Common myeloid progenitor, CD34-positive (primary cell): ENCODE measurements at regions not wholly inside any gene's neighbourhood (a gene's known extent, or its start where the extent isn't known, plus 50 kb on each side); places are given as distances from the start of the nearest gene placed in this dataset.

ENCODE experiments used
- CTCF ChIA-PET: fragments of 350-600 bp; sonication (Branson Sonifier 250); formaldehyde crosslinking; loops from one replicate; lab custom pipeline; 2021; ENCODE audit warnings: antibody characterized with exemption; lab: Charles Lee
- POLR2A ChIA-PET: fragments of 350-600 bp; sonication (Branson Sonifier 250); formaldehyde crosslinking; loops from one replicate; lab custom pipeline; 2021; ENCODE audit warnings: antibody characterized with exemption; lab: Charles Lee
- DNase-seq, 3 donors: peaks; one replicate each; pipeline versions ENCODE4 v3.0.0 to v3.0.0-alpha.2; 2013
- H3K27ac ChIP-seq, 2 experiments: 1 replicate in 1 of 2; 2 replicates in 1 of 2; pipeline ENCODE4 v1.7.0; 2013; ENCODE audit warnings: inconsistent platforms in 2 of 2, low read length in 2 of 2, mild to moderate bottlenecking in 2 of 2, low read depth in 1 of 2, moderate library complexity in 1 of 2; ENCODE audit not compliant: severe bottlenecking in 2 of 2, insufficient read depth in 1 of 2, poor library complexity in 1 of 2
- H3K27me3 ChIP-seq, 5 experiments: replicated peaks in 2 of 5; 1 replicate in 3 of 5; 2 replicates in 2 of 5; pipeline versions ENCODE4 v1.6.1 to v1.7.0; 2013; ENCODE audit warnings: low read length in 4 of 5, mild to moderate bottlenecking in 2 of 5, moderate library complexity in 2 of 5, inconsistent platforms in 1 of 5; ENCODE audit not compliant: insufficient read depth in 5 of 5, control insufficient read depth in 4 of 5
- H3K36me3 ChIP-seq, 4 experiments: 1 replicate in 2 of 4; 2 replicates in 2 of 4; pipeline versions ENCODE4 v1.6.1 to v1.7.0; 2013; ENCODE audit warnings: low read length in 3 of 4, control low read depth in 1 of 4, mild to moderate bottlenecking in 1 of 4; ENCODE audit not compliant: control insufficient read depth in 4 of 4, insufficient read depth in 4 of 4
- H3K4me1 ChIP-seq, 4 experiments: 1 replicate in 3 of 4; 2 replicates in 1 of 4; pipeline versions ENCODE4 v1.6.1 to v1.7.1; 2013; ENCODE audit warnings: low read length in 3 of 4, mild to moderate bottlenecking in 3 of 4, control low read depth in 1 of 4, inconsistent platforms in 1 of 4, moderate library complexity in 1 of 4; ENCODE audit not compliant: control insufficient read depth in 4 of 4, insufficient read depth in 4 of 4; ENCODE audit errors: control extremely low read depth in 1 of 4
- H3K4me3 ChIP-seq, 7 experiments: 1 replicate in 4 of 7; 2 replicates in 3 of 7; pipeline versions ENCODE4 v1.5.1 to v1.7.0; 2013; ENCODE audit warnings: mild to moderate bottlenecking in 7 of 7, low read length in 6 of 7, moderate library complexity in 6 of 7, inconsistent platforms in 2 of 7, low read depth in 2 of 7, control low read depth in 1 of 7; ENCODE audit not compliant: insufficient read depth in 4 of 7, control insufficient read depth in 1 of 7; ENCODE audit errors: extremely low read depth in 1 of 7
- H3K9me3 ChIP-seq, 5 experiments: 1 replicate in 4 of 5; 2 replicates in 1 of 5; pipeline versions ENCODE4 v1.6.1 to v1.7.1; 2013; ENCODE audit warnings: low read length in 4 of 5, mild to moderate bottlenecking in 2 of 5, inconsistent platforms in 1 of 5, low read depth in 1 of 5, moderate library complexity in 1 of 5; ENCODE audit not compliant: control insufficient read depth in 4 of 5, insufficient read depth in 2 of 5; ENCODE audit errors: control extremely low read depth in 1 of 5
- WGBS: methylation state at CpG from one replicate; pipeline ENCODE4 v1.1.5; 2013; ENCODE audit not compliant: insufficient coverage; 5-methylcytosine and 5-hydroxymethylcytosine counted together

GRCh38 chr5:53424686-53425615 is 55.5 kb upstream of the FST start:
- ChIA-PET CTCF (interaction anchor here (1.1 to 1.5 kb wide), 2 partner anchors 804 to 1442 kb away, joined by 3 to 5 read pairs; no protein-coding TSS in a partner anchor), POLR2A (no interaction called here)
- Histone ChIP-seq H3K36me3 (no peaks in the 10 kb centered on the region), H3K4me1 (no peaks in the 10 kb centered on the region), H3K4me3 (no peak overlapping the region), H3K27ac (no peak overlapping the region), H3K27me3 (peaks cover 0 to 2% (median 0%) of the 10 kb centered on the region in 5 experiments), H3K9me3 (no peaks in the 10 kb centered on the region)
- no peak for DNase-seq
- WGBS = 96% methylated on average over 7 of the region's 9 CpGs

DNA sequence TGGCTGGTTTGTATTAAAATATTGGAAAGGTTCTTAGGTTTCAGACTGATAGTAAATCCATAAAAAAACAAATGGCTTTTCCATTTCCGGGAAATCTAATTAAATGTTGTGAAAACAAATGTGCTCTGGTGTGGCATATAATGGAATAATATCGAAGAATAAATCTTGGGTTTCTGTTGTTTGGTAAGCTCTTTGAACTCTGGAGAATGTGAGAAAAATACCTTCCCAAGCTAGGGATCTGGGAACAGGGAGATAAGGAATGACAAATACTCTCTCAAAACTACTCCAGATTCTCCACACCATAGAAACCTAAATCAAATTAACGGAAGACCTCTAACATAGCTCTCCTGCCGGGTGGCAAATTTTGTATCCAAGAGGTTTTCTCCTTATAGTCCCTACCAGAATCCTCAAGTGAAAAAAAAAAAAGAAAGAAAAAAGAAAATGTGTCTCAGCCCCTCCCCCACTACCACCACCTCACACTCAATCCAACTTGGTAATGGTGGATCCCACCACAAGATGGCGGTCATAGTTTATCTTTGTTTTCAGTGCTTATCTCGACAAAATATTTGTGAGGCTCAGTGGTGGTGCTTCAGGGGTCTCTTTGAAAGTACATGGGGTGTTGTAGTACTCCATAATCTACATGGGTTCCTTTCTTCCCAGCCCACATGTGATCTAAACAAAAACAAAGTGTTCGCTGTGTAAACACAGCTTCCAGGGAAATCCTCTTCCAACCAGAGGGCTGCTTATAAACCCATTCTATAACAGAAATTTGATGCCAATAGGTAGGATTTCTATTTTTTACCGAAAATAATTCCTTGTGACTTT is 54.5 kb upstream of the FST start:
- ChIA-PET CTCF (interaction anchor here (0.7 to 1.9 kb wide), 6 partner anchors 13 to 1441 kb away, joined by 3 to 7 read pairs (median 4); no protein-coding TSS in a partner anchor), POLR2A (no interaction called here)
- H3K36me3 ChIP-seq = no peaks in the 10 kb centered on the region
- no peak overlapping the region for H3K27ac ChIP-seq
- peak; percentile 30 to 66 (median 56) for DNase-seq
- WGBS = 94% methylated on average over 3 of the region's 8 CpGs
- peaks cover 0 to 2% (median 0%) of the 10 kb centered on the region in 5 experiments for H3K27me3 ChIP-seq
- no peak overlapping the region for H3K4me3 ChIP-seq
- H3K9me3 ChIP-seq = no peaks in the 10 kb centered on the region
- H3K4me1 ChIP-seq = no peaks in the 10 kb centered on the region

- no peak for DNase-seq
- H3K4me1 ChIP-seq = no peaks in the 10 kb centered on the region
- ChIA-PET POLR2A (no interaction called here), CTCF (interaction anchor here (0.7 to 1.9 kb wide), 7 partner anchors 13 to 1440 kb away, joined by 3 to 7 read pairs (median 3); no protein-coding TSS in a partner anchor)
- no peaks in the 10 kb centered on the region for H3K36me3 ChIP-seq
- 73% methylated on average over 2 of the region's 2 CpGs for WGBS
- no peaks in the 10 kb centered on the region for H3K9me3 ChIP-seq
- peaks cover 0 to 2% (median 0%) of the 10 kb centered on the region in 5 experiments for H3K27me3 ChIP-seq
- no peak overlapping the region for H3K4me3 ChIP-seq
- H3K27ac ChIP-seq = no peak overlapping the region
These were observed 54.0 kb upstream of the FST start for GRCh38 chr5:53426512-53426830.

DNA sequence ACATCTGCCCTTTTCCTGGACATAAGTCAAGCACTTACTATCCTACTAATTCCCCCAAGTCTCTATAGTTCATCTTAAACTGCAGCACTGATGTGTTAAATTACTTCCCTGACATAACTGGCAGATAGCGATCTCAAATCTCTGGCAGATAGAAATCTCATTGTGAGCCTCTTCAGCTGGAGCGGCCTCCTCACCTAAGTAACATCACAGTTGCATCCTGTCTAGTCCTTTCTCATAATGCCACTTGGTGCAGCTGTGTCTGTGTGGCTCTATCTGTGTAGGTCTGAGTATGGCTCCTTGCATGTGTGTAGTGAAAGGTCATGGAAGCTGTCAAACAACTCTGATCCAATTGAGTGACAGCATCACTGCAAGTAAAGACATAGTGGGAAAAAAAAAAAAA is 53.6 kb upstream of the FST start:
- Histone ChIP-seq H3K27me3 (peaks cover 0 to 2% (median 0%) of the 10 kb centered on the region in 5 experiments), H3K4me1 (no peaks in the 10 kb centered on the region), H3K36me3 (no peaks in the 10 kb centered on the region), H3K4me3 (no peak overlapping the region), H3K9me3 (no peaks in the 10 kb centered on the region), H3K27ac (no peak overlapping the region)
- 100% methylated on average over 1 of the region's 2 CpGs for WGBS
- POLR2A ChIA-PET = no interaction called here
- CTCF ChIA-PET = interaction anchor here (0.6 to 1.9 kb wide), 7 partner anchors 12 to 1440 kb away, joined by 3 to 7 read pairs (median 3); no protein-coding TSS in a partner anchor
- no peak for DNase-seq

DNA sequence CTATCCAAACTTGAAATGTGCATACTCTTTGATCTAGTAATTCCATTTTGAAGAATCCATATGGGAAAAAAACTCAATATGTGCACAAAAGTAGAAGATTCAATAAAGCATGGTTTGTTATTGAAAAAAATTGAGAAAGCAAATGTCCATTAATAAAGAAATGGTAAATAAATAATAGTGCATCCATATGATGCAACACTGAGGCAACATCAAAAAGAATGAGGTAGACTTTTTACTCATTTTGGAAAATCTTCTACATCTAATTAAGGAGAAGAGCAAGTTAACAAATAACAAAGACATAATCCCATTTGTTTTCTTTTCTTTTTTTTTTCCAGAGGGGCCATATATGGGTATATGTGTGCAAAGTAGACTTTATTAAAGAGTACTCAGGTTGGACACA is 52.5 kb upstream of the FST start:
- CTCF ChIA-PET = interaction anchor here (0.9 kb wide), 1 partner anchor 801 kb away, joined by 3 read pairs; no protein-coding TSS in a partner anchor
- no peaks in the 10 kb centered on the region for H3K9me3 ChIP-seq
- H3K36me3 ChIP-seq = no peaks in the 10 kb centered on the region
- no peaks in the 10 kb centered on the region for H3K4me1 ChIP-seq
- no peak overlapping the region for H3K4me3 ChIP-seq
- POLR2A ChIA-PET = no interaction called here
- DNase-seq = no peak
- peaks cover 0 to 2% (median 0%) of the 10 kb centered on the region in 5 experiments for H3K27me3 ChIP-seq
- H3K27ac ChIP-seq = no peak overlapping the region

- Histone ChIP-seq H3K27ac (no peak overlapping the region), H3K9me3 (no peaks in the 10 kb centered on the region), H3K4me1 (no peaks in the 10 kb centered on the region), H3K27me3 (peaks cover 0 to 2% (median 0%) of the 10 kb centered on the region in 5 experiments), H3K4me3 (no peak overlapping the region), H3K36me3 (no peaks in the 10 kb centered on the region)
- CTCF ChIA-PET = interaction anchor here (1.8 kb wide), 1 partner anchor 786 kb away, joined by 6 read pairs; no protein-coding TSS in a partner anchor
- no peak for DNase-seq
- POLR2A ChIA-PET = no interaction called here
- WGBS = 97% methylated on average over 5 of the region's 5 CpGs
These were observed 50.7 kb upstream of the FST start for GRCh38 chr5:53429706-53430105.
